ENCODE measurements at regions not wholly inside any gene's neighbourhood (a gene's known extent, or its start where the extent isn't known, plus 50 kb on each side); places are given as distances from the start of the nearest gene placed in this dataset.

- no peak for DNase-seq
- peaks cover 23% of the 10 kb centered on the region for H3K4me1 ChIP-seq
Observed at GRCh38 chr10:108450280-108450679, 1285.8 kb upstream of the SORCS1 start.

GRCh38 chr10:108445746-108446145 lies 1281.2 kb upstream of the SORCS1 start:
- no peaks in the 10 kb centered on the region for H3K27me3 ChIP-seq
- no peaks in the 10 kb centered on the region for H3K36me3 ChIP-seq
- no peaks in the 10 kb centered on the region for H3K4me1 ChIP-seq
- no peak for DNase-seq
- TF ChIP-seq CTCF (IDR thresholded peaks at IDR 0.05; ENCODE audit: low read depth, low read length) = no peak
- H3K4me3 ChIP-seq (ENCODE audit: low read depth, low read length) = no peak overlapping the region
- H3K9me3 ChIP-seq = no peaks in the 10 kb centered on the region

More at GRCh38 chr10:108450280-108450679, 1285.8 kb upstream of the SORCS1 start:
- Histone ChIP-seq H3K36me3 (no peaks in the 10 kb centered on the region), H3K9me3 (no peaks in the 10 kb centered on the region), H3K4me3 (ENCODE audit: low read depth, low read length) (no peak overlapping the region), H3K27me3 (no peaks in the 10 kb centered on the region)
- TF ChIP-seq CTCF (IDR thresholded peaks at IDR 0.05; ENCODE audit: low read depth, low read length) = no peak

- no peak overlapping the region for H3K4me3 ChIP-seq (ENCODE audit: low read depth, low read length)
- H3K4me1 ChIP-seq = peaks cover 4% of the 10 kb centered on the region
- DNase-seq = no peak
- no peaks in the 10 kb centered on the region for H3K27me3 ChIP-seq
- H3K9me3 ChIP-seq = no peaks in the 10 kb centered on the region
- no peaks in the 10 kb centered on the region for H3K36me3 ChIP-seq
- no peak for TF ChIP-seq CTCF (IDR thresholded peaks at IDR 0.05; ENCODE audit: low read depth, low read length)
Observed at GRCh38 chr10:108443636-108444035, 1279.1 kb upstream of the SORCS1 start.

GRCh38 chr10:108439397-108439796 lies 1274.9 kb upstream of the SORCS1 start:
- H3K27me3 ChIP-seq = no peaks in the 10 kb centered on the region
- H3K36me3 ChIP-seq = no peaks in the 10 kb centered on the region
- peaks cover 5% of the 10 kb centered on the region for H3K4me1 ChIP-seq
- TF ChIP-seq CTCF (IDR thresholded peaks at IDR 0.05; ENCODE audit: low read depth, low read length) = peak; percentile 46
- DNase-seq = no peak
- no peaks in the 10 kb centered on the region for H3K9me3 ChIP-seq
- no peak overlapping the region for H3K4me3 ChIP-seq (ENCODE audit: low read depth, low read length)

GRCh38 chr10:108436096-108436495 lies 1271.6 kb upstream of the SORCS1 start:
- no peaks in the 10 kb centered on the region for H3K27me3 ChIP-seq
- H3K36me3 ChIP-seq = no peaks in the 10 kb centered on the region
- TF ChIP-seq CTCF (IDR thresholded peaks at IDR 0.05; ENCODE audit: low read depth, low read length) = no peak
- H3K4me1 ChIP-seq = peaks cover 5% of the 10 kb centered on the region
- no peaks in the 10 kb centered on the region for H3K9me3 ChIP-seq
- DNase-seq = no peak
- H3K4me3 ChIP-seq (ENCODE audit: low read depth, low read length) = no peak overlapping the region

- H3K27me3 ChIP-seq = no peaks in the 10 kb centered on the region
- peak; percentile 52 for TF ChIP-seq CTCF (IDR thresholded peaks at IDR 0.05; ENCODE audit: low read depth, low read length)
- H3K9me3 ChIP-seq = no peaks in the 10 kb centered on the region
- DNase-seq = peak; percentile 58
- no peaks in the 10 kb centered on the region for H3K36me3 ChIP-seq
- no peak overlapping the region for H3K4me3 ChIP-seq (ENCODE audit: low read depth, low read length)
- H3K4me1 ChIP-seq = peaks cover 5% of the 10 kb centered on the region
Observed at GRCh38 chr10:108434559-108435252, 1270.2 kb upstream of the SORCS1 start.
